ENCODE measurements at regions not wholly inside any gene's neighbourhood (a gene's known extent, or its start where the extent isn't known, plus 50 kb on each side); places are given as distances from the start of the nearest gene placed in this dataset.

- H3K4me2 ChIP-seq = no peak overlapping the region
- H3K36me3 ChIP-seq (ENCODE audit: low read depth) = no peaks in the 10 kb centered on the region
- H3K4me3 ChIP-seq = no peak overlapping the region
- no peaks in the 10 kb centered on the region for H3K9me2 ChIP-seq (ENCODE audit: insufficient read depth)
- POLR2A ChIA-PET (ENCODE audit: unreplicated experiment) = no interaction called here
- TF ChIP-seq, protein P1, sequence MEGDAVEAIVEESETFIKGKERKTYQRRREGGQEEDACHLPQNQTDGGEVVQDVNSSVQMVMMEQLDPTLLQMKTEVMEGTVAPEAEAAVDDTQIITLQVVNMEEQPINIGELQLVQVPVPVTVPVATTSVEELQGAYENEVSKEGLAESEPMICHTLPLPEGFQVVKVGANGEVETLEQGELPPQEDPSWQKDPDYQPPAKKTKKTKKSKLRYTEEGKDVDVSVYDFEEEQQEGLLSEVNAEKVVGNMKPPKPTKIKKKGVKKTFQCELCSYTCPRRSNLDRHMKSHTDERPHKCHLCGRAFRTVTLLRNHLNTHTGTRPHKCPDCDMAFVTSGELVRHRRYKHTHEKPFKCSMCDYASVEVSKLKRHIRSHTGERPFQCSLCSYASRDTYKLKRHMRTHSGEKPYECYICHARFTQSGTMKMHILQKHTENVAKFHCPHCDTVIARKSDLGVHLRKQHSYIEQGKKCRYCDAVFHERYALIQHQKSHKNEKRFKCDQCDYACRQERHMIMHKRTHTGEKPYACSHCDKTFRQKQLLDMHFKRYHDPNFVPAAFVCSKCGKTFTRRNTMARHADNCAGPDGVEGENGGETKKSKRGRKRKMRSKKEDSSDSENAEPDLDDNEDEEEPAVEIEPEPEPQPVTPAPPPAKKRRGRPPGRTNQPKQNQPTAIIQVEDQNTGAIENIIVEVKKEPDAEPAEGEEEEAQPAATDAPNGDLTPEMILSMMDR (conservative IDR thresholded peaks at IDR 0.05) = no peak
- no peak for TF ChIP-seq EZH2 (IDR thresholded peaks at IDR 0.05; ENCODE audit: low read depth)
- no peak overlapping the region for H3K27ac ChIP-seq
- no peak overlapping the region for H2AFZ ChIP-seq
- BruUV-seq (replicated peaks) = no TSS peak
- intact Hi-C loops (cut with micrococcal nuclease; ENCODE audit: unreplicated experiment) = no loop called here
- no peaks in the 10 kb centered on the region for H3K27me3 ChIP-seq (ENCODE audit: insufficient read depth, low read depth)
- no peaks in the 10 kb centered on the region for H3K4me1 ChIP-seq (replicated peaks; ENCODE audit: insufficient read depth)
- no peaks in the 10 kb centered on the region for H3F3A ChIP-seq (ENCODE audit: insufficient read depth, low read depth)
- H3K9me3 ChIP-seq (ENCODE audit: insufficient read depth, low read depth) = no peaks in the 10 kb centered on the region
- DNase-seq = no peak
- CTCF ChIA-PET = no interaction called here
- no peaks in the 10 kb centered on the region for H3K79me2 ChIP-seq (ENCODE audit: low read depth)
- H4K20me1 ChIP-seq (ENCODE audit: insufficient read depth) = no peaks in the 10 kb centered on the region
Observed at GRCh38 chr2:192700934-192701333, 506.2 kb upstream of the TMEFF2 start.

GRCh38 chr2:192697880-192698279, 503.1 kb upstream of the TMEFF2 start:
- Histone ChIP-seq H3K27me3 (ENCODE audit: insufficient read depth, low read depth) (no peaks in the 10 kb centered on the region), H3K9me2 (ENCODE audit: insufficient read depth) (no peaks in the 10 kb centered on the region), H3K79me2 (ENCODE audit: low read depth) (no peaks in the 10 kb centered on the region), H3F3A (ENCODE audit: insufficient read depth, low read depth) (no peaks in the 10 kb centered on the region), H2AFZ (no peak overlapping the region), H3K4me2 (no peak overlapping the region), H3K27ac (no peak overlapping the region), H3K36me3 (ENCODE audit: low read depth) (no peaks in the 10 kb centered on the region), H3K4me3 (no peak overlapping the region), H3K4me1 (replicated peaks; ENCODE audit: insufficient read depth) (no peaks in the 10 kb centered on the region), H3K9me3 (ENCODE audit: insufficient read depth, low read depth) (no peaks in the 10 kb centered on the region), H4K20me1 (ENCODE audit: insufficient read depth) (no peaks in the 10 kb centered on the region)
- CTCF ChIA-PET = no interaction called here
- TF ChIP-seq, protein P1 (conservative IDR thresholded peaks at IDR 0.05) = no peak
- TF ChIP-seq EZH2 (IDR thresholded peaks at IDR 0.05; ENCODE audit: low read depth) = no peak
- intact Hi-C loops (cut with micrococcal nuclease; ENCODE audit: unreplicated experiment) = no loop called here
- DNase-seq = no peak
- no TSS peak for BruUV-seq (replicated peaks)
- POLR2A ChIA-PET (ENCODE audit: unreplicated experiment) = no interaction called here

DNA sequence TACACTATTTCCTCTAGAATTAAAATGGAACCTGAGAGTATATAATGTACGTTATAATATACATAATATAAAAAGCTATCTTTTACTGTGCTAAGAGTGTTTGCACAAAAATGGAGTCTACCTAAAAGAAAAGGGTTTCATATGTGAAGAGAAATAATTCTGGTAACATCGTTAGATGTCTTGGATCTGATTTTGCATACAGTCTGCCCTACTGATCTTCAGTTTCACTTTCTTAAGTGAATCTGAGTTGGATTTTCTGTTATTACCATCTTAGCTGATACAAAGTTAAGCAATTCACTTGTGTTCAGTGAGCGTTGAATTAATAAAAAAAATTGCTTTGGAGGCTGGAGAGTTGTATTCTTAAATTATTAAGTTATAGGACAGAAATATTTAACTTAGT, 502.1 kb upstream of the TMEFF2 start:
- Histone ChIP-seq H3K79me2 (ENCODE audit: low read depth) (no peaks in the 10 kb centered on the region), H3K27ac (no peak overlapping the region), H3K4me2 (no peak overlapping the region), H4K20me1 (ENCODE audit: insufficient read depth) (no peaks in the 10 kb centered on the region), H3K9me2 (ENCODE audit: insufficient read depth) (no peaks in the 10 kb centered on the region), H3K4me3 (no peak overlapping the region), H3F3A (ENCODE audit: insufficient read depth, low read depth) (no peaks in the 10 kb centered on the region), H3K27me3 (ENCODE audit: insufficient read depth, low read depth) (no peaks in the 10 kb centered on the region), H2AFZ (no peak overlapping the region), H3K4me1 (replicated peaks; ENCODE audit: insufficient read depth) (no peaks in the 10 kb centered on the region), H3K9me3 (ENCODE audit: insufficient read depth, low read depth) (no peaks in the 10 kb centered on the region), H3K36me3 (ENCODE audit: low read depth) (no peaks in the 10 kb centered on the region)
- no peak for DNase-seq
- no TSS peak for BruUV-seq (replicated peaks)
- intact Hi-C loops (cut with micrococcal nuclease; ENCODE audit: unreplicated experiment) = no loop called here
- ChIA-PET CTCF (no interaction called here), POLR2A (ENCODE audit: unreplicated experiment) (no interaction called here)
- TF ChIP-seq, protein P1 (conservative IDR thresholded peaks at IDR 0.05) = no peak
- no peak for TF ChIP-seq EZH2 (IDR thresholded peaks at IDR 0.05; ENCODE audit: low read depth)

Data from PC-9 (cell line).